AG04450 (cell line): ENCODE measurements at regions not wholly inside any gene's neighbourhood (a gene's known extent, or its start where the extent isn't known, plus 50 kb on each side); places are given as distances from the start of the nearest gene placed in this dataset.

Source experiments
- CTCF ChIA-PET: fragments of 300-600, 350-600 bp; formaldehyde crosslinking; extraction: SDS; loops from one replicate; lab custom pipeline; 2022; ENCODE audit warnings: antibody characterized with exemption, inconsistent platforms; lab: Charles Lee
- POLR2A ChIA-PET: fragments of 350-600 bp; formaldehyde crosslinking; extraction: SDS; loops from one replicate; lab custom pipeline; 2021; ENCODE audit warnings: antibody characterized with exemption, inconsistent platforms; lab: Yijun Ruan, JAX
- DNase-seq: peaks from one replicate; pipeline ENCODE4 v3.0.0-alpha.2; 2011; ENCODE audit warnings: low read depth, low spot score
- H3K27ac ChIP-seq: one replicate; pipeline ENCODE4 v1.5.1; 2012; ENCODE audit warnings: low read depth, low read length, control low read depth
- H3K27me3 ChIP-seq: one replicate; pipeline ENCODE4 v1.6.0; 2012; ENCODE audit warnings: low read length; ENCODE audit not compliant: control insufficient read depth, insufficient read depth
- H3K4me3 ChIP-seq: 2 replicates; pipeline ENCODE4 v1.5.1; 2011; ENCODE audit warnings: mild to moderate bottlenecking, low read depth, low read length, control low read depth
- H3K9me3 ChIP-seq: 2 replicates; pipeline ENCODE4 v1.5.1; 2012; ENCODE audit warnings: low read length; ENCODE audit not compliant: control insufficient read depth, insufficient read depth
- CTCF ChIP-seq: IDR thresholded peaks from 2 replicates; pipeline ENCODE4 v1.5.1; 2011; ENCODE audit warnings: low read depth, low read length, control low read depth, inconsistent platforms

GRCh38 chr2:193270816-193271215 lies 1076.1 kb upstream of the TMEFF2 start:
- TF ChIP-seq CTCF: no peak
- POLR2A ChIA-PET: no interaction called here

GRCh38 chr2:193267496-193268002 lies 1072.8 kb upstream of the TMEFF2 start:
- Histone ChIP-seq H3K4me3 (no peak overlapping the region), H3K27ac (no peak overlapping the region), H3K27me3 (no peaks in the 10 kb centered on the region), H3K9me3 (peaks cover 4% of the 10 kb centered on the region; the same call in 1 of the 2 replicates)
- CTCF ChIA-PET: no interaction called here
- no peak for TF ChIP-seq CTCF
- POLR2A ChIA-PET: no interaction called here
- DNase-seq: no peak

More at GRCh38 chr2:193270816-193271215, 1076.1 kb upstream of the TMEFF2 start:
- Histone ChIP-seq H3K27me3 (no peaks in the 10 kb centered on the region), H3K27ac (no peak overlapping the region), H3K9me3 (peaks cover 2% of the 10 kb centered on the region; the same call in 1 of the 2 replicates), H3K4me3 (no peak overlapping the region)
- CTCF ChIA-PET: no interaction called here
- DNase-seq: no peak

- Histone ChIP-seq H3K9me3 (peaks cover 3% of the 10 kb centered on the region; the same call in 1 of the 2 replicates), H3K4me3 (no peak overlapping the region), H3K27me3 (no peaks in the 10 kb centered on the region), H3K27ac (no peak overlapping the region)
- ChIA-PET CTCF (no interaction called here), POLR2A (no interaction called here)
- no peak for TF ChIP-seq CTCF
- DNase-seq: no peak
Observed at GRCh38 chr2:193253014-193253530, 1058.3 kb upstream of the TMEFF2 start.

GRCh38 chr2:193251909-193252308 lies 1057.2 kb upstream of the TMEFF2 start:
- peaks cover 3% of the 10 kb centered on the region; the same call in 1 of the 2 replicates for H3K9me3 ChIP-seq
- CTCF ChIA-PET: no interaction called here
- DNase-seq: no peak
- H3K27me3 ChIP-seq: no peaks in the 10 kb centered on the region
- H3K4me3 ChIP-seq: no peak overlapping the region
- no peak overlapping the region for H3K27ac ChIP-seq
- POLR2A ChIA-PET: no interaction called here
- no peak for TF ChIP-seq CTCF

- ChIA-PET POLR2A (no interaction called here), CTCF (no interaction called here)
- H3K4me3 ChIP-seq: no peak overlapping the region
- H3K27me3 ChIP-seq: no peaks in the 10 kb centered on the region
- no peak for TF ChIP-seq CTCF
- DNase-seq: no peak
- H3K9me3 ChIP-seq: peaks cover 3% of the 10 kb centered on the region; the same call in 1 of the 2 replicates
- no peak overlapping the region for H3K27ac ChIP-seq
Observed at GRCh38 chr2:193250389-193250788, 1055.7 kb upstream of the TMEFF2 start.
